H54 (cell line): ENCODE measurements at regions not wholly inside any gene's neighbourhood (a gene's known extent, or its start where the extent isn't known, plus 50 kb on each side); places are given as distances from the start of the nearest gene placed in this dataset.

Experiments used
- DNase-seq: peaks from one replicate; pipeline ENCODE4 v3.0.0; 2011; ENCODE audit warnings: low spot score, mixed read lengths; ENCODE audit not compliant: insufficient read length
- FAIRE-seq: peaks from 3 replicates; lab custom pipeline; 2011; peaks lifted over from hg19 to GRCh38; lab: Jason Lieb, UNC
- POLR2A ChIP-seq: IDR thresholded peaks from 2 replicates; pipeline ENCODE4 v1.6.1; 2011; ENCODE audit warnings: low read depth, mild to moderate bottlenecking, low read length

GRCh38 chr5:5605170-5605764, 182.8 kb downstream of the ICE1 start:
- TF ChIP-seq POLR2A: no peak
- no peak for FAIRE-seq
- DNase-seq: no peak

GRCh38 chr5:5602554-5602953, 180.1 kb downstream of the ICE1 start:
- FAIRE-seq (no peak), DNase-seq (no peak)
- TF ChIP-seq POLR2A: no peak

DNA sequence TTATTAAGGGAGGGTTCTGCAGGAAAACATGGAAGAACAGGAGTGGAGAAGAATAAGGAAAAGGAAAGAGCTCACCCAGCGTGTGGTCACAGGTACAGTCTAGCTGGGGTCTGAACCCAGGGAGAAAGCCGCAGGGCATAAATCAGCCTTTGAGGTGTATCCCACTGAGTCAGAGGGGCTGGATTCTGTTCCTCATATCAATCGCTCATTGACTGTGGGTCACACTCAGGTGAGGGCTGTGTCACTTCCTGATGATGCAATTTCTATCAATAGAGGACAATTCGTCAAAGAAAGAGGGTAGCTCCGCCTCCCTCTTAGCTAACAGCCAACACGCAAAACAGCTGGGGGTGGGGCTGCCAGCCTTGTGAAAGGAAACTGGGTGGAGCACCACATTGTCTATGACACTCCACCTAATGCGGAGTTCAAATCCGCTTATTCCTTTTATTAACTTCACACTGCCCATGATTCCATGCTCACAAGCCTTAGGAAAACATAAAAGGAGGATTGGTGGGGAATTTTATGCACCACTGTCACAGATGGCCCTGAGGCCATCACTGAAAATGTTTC, 176.2 kb downstream of the ICE1 start:
- FAIRE-seq (no peak), DNase-seq (no peak)
- TF ChIP-seq POLR2A: no peak

DNA sequence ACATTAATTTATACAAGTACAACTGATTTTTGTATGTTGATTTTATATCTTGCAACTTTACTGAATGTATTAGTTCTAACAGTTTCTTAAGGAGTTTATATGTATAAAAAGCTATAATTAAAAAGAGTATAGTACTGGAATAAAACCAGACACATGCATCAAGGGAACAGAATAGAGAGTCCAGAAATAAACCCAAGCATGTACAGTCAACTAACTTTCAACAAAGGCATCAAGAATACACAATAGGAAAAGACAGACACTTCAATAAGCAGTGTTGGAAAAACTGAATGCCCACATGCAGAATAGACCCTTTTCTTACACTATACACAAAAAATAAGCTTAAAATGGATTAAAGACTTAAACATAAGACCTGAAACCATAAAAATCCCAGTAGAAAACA, 170.9 kb downstream of the ICE1 start:
- no peak for DNase-seq
- FAIRE-seq: no peak
- no peak for TF ChIP-seq POLR2A

DNA sequence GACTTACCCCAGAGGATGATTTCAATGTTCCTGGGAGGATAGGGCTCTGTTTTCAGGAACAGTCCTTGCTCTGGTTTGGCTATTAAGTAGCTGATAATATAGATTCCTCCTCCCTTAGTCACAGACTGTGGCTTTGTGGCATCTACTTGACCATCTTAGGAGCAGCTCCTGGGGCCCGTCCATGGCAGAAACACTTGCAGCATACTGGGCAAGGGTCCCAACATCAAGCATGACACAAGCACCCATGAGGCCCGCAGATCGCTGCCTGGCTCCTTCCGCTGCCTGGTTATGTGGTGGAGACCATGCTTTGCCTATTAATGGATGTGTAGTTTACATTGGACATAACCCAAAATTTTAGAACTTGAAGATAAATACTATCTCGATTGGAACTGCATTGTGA, 170.1 kb downstream of the ICE1 start:
- DNase-seq (no peak), FAIRE-seq (no peak)
- no peak for TF ChIP-seq POLR2A

GRCh38 chr5:5591567-5591966, 169.1 kb downstream of the ICE1 start:
- TF ChIP-seq POLR2A: no peak

DNA sequence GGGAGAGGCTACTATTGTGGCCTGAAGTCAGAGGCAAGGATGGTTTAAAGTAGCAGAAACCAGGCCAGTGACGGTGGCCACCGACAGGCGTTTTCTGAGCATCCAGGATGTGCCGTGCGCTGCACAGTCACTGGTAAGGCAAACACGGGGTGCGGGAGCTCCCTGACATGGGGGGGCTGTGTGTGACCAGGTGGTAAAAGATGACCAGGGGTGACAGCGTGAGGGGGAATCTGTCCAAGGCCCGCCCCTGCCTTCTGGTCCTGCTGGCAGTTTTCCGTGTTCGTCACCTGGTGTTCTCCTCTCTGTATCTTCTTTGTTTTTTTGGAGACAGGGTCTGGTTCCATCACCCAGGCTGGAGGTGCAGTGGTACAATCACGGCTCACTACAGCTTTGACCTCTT, 167.4 kb downstream of the ICE1 start:
- no peak for TF ChIP-seq POLR2A
- DNase-seq (no peak), FAIRE-seq (no peak)

More at GRCh38 chr5:5591567-5591966, 169.1 kb downstream of the ICE1 start:
- FAIRE-seq (no peak), DNase-seq (no peak)

GRCh38 chr5:5588887-5589826, 166.7 kb downstream of the ICE1 start:
- FAIRE-seq (no peak), DNase-seq (no peak)
- no peak for TF ChIP-seq POLR2A

DNA sequence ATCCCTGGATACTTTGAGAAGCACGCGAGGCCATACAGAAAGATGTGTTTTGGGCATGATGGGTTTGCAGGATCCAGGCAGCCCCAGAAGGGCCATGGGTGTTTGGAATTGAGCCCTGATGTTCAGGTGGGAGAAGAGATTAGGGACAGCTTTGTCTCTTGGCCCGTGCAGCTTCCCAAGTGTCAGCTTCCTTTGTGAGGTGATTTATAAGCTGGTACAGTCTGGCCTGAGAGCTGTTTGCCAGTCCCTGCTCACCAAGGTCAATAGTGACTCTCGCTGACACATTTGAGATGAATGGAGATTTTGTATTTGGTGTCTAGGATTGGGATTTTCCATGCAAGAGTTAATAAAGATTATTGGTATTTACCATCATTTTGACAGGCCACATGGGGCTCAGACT, 165.9 kb downstream of the ICE1 start:
- DNase-seq (no peak), FAIRE-seq (no peak)
- no peak for TF ChIP-seq POLR2A

DNA sequence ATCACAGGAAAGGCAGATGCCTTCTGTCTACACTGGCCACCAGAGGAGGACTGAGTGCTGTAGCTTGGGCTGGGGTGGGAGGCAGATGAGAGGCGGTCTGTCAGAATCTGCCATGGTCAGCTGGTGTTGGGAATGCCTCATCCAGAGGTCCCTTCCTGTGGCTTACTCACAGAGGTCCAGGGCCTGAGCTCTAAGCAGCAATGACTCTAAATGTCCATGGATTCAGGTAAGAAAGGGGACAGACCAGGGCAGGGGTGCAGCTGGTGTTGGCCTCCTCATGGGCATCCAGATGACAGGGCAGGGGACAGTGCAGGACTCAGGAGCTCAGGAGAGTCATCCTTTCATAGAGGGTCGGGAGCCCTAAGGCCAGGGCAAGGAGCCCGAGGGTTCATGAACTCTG, 165.0 kb downstream of the ICE1 start:
- FAIRE-seq: no peak
- no peak for TF ChIP-seq POLR2A

GRCh38 chr5:5586721-5587120, 164.2 kb downstream of the ICE1 start:
- no peak for DNase-seq
- no peak for TF ChIP-seq POLR2A
- no peak for FAIRE-seq

More for the DNA sequence above, 165.0 kb downstream of the ICE1 start:
- no peak for DNase-seq

DNA sequence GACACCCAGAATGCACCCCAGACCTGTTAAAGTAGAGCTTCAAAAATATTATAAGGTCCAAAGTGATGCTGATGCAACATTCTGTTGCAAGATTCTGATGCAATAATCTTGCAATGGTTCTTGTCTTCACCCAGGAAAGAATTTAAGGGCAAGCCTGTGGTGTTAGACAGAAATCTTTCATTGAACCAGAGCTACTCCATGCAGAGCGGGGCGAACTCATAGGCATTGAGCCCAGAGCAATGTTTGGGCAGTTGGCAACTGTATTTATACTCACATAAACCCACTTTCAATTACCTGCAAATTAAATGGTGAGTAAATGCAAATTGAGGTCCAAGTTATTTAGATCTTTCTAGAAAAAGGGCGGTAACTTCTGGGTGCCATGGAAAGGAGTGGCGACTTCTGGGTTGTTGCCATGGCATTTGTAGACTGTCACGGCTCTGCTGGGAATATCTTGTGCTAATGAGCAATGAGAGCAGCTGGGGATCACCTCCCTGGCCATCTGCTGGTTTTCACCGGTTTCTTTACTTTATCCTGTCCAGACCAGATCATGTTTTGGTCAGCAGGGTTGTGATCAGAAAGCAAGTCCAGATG, 163.4 kb downstream of the ICE1 start:
- DNase-seq (no peak), FAIRE-seq (no peak)

GRCh38 chr5:5584751-5585150, 162.3 kb downstream of the ICE1 start:
- DNase-seq: no peak
- FAIRE-seq: no peak
- no peak for TF ChIP-seq POLR2A

More for the DNA sequence above, 163.4 kb downstream of the ICE1 start:
- TF ChIP-seq POLR2A: no peak

DNA sequence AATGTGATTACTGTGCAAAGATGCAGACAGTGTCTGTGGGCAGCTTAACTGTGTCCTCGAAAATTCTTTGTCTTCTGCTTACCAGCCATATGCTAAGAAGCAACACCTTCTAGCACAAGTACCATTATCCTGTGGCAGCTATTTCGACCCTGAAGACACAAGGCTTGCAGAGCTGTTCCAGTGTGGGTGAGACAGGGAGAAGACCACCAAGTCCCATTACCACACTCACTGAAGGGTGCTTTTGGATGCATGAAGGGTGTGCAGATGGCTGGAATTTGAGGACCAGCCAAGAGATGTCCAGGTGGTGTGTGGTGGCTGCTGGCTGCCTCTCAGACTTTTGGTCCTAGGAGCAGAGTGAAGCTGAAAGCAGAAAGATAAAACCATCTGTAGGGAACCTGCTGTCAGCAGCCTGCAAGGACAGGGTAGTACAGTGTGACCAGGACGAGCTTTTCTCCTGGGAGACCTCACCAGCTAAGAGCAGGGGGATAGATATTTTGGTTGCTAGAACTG, 161.8 kb downstream of the ICE1 start:
- TF ChIP-seq POLR2A: no peak
- DNase-seq (no peak), FAIRE-seq (no peak)

DNA sequence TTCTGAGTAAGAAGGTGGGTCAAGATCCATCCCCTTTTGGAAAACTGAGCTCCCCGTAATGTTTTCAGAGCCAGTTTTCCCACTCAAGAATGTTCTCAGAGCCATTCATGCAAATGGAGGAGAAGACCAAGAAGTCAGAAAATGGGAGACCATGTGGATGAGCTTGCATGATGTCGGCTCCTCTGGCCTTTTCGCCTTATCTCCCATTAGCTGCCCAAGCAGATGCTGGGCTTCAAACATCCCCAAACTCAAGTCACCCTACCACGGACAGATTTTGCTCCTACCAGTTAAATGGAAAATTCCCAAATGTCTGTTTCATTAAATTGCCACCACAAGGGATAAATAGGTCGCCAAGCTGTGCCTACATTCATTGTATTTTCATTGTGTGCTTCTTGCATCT, 161.4 kb downstream of the ICE1 start:
- TF ChIP-seq POLR2A: no peak
- no peak for FAIRE-seq
- no peak for DNase-seq
